HUES64 (cell line): ENCODE measurements at regions not wholly inside any gene's neighbourhood (a gene's known extent, or its start where the extent isn't known, plus 50 kb on each side); places are given as distances from the start of the nearest gene placed in this dataset.

ENCODE experiments used
- H3K27ac ChIP-seq: 2 replicates; pipeline ENCODE4 v1.7.0; 2013; ENCODE audit warnings: low read depth, low read length, inconsistent platforms
- H3K27me3 ChIP-seq: 2 replicates; pipeline ENCODE4 v1.6.1; 2013; ENCODE audit warnings: mild to moderate bottlenecking, low read length; ENCODE audit not compliant: insufficient read depth
- H3K36me3 ChIP-seq: 2 replicates; pipeline ENCODE4 v1.6.1; 2013; ENCODE audit warnings: mild to moderate bottlenecking, low read length; ENCODE audit not compliant: insufficient read depth
- H3K4me1 ChIP-seq: 2 replicates; pipeline ENCODE4 v1.6.1; 2013; ENCODE audit warnings: mild to moderate bottlenecking, low read length, moderate library complexity; ENCODE audit not compliant: insufficient read depth
- H3K4me3 ChIP-seq: 2 replicates; pipeline ENCODE4 v1.5.1; 2013; ENCODE audit warnings: mild to moderate bottlenecking, low read length, moderate library complexity
- H3K9ac ChIP-seq: 2 replicates; pipeline ENCODE4 v1.6.1; 2013; ENCODE audit warnings: mild to moderate bottlenecking, low read depth, low read length
- H3K9me3 ChIP-seq: 2 replicates; pipeline ENCODE4 v1.6.1; 2013; ENCODE audit warnings: low read depth, low read length; ENCODE audit not compliant: insufficient read depth
- WGBS: fragments of 150-250, 120-280 bp; methylation state at CpG from one replicate; pipeline ENCODE4 v1.1.7; 2013; ENCODE audit warnings: missing lambda C conversion rate; 5-methylcytosine and 5-hydroxymethylcytosine counted together

DNA sequence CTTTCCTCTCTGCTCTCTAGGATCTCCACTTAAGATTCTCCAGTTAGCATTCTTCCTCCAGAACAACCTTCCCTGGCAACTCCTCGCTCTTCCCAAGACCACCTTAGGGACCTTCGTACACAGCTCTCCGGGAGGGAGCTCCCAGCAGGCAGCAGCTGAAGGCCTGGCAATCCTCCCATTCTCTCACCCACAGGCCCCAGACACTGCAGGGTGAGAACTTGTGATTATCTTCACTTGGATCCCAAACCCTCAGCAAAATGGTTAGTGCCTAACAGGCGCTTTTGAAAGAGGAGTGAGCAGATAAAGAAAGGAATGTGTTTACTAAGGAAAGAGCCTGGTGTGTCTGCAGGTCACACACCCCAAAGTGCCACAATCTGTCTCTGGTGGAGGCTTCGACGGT, 83.8 kb upstream of the SNTG2 start:
- Histone ChIP-seq H3K27ac (no peak overlapping the region), H3K9me3 (no peaks in the 10 kb centered on the region), H3K9ac (no peak overlapping the region), H3K4me1 (peaks cover 16% of the 10 kb centered on the region), H3K27me3 (no peaks in the 10 kb centered on the region), H3K4me3 (no peak overlapping the region), H3K36me3 (no peaks in the 10 kb centered on the region)
- WGBS: 84% methylated on average over 6 of the region's 6 CpGs

GRCh38 chr2:866009-866680, 84.5 kb upstream of the SNTG2 start:
- Histone ChIP-seq H3K9ac (no peak overlapping the region), H3K27me3 (no peaks in the 10 kb centered on the region), H3K9me3 (no peaks in the 10 kb centered on the region), H3K27ac (no peak overlapping the region), H3K4me1 (peaks cover 16% of the 10 kb centered on the region), H3K4me3 (no peak overlapping the region), H3K36me3 (no peaks in the 10 kb centered on the region)
- 80% methylated on average over 14 of the region's 15 CpGs for WGBS

DNA sequence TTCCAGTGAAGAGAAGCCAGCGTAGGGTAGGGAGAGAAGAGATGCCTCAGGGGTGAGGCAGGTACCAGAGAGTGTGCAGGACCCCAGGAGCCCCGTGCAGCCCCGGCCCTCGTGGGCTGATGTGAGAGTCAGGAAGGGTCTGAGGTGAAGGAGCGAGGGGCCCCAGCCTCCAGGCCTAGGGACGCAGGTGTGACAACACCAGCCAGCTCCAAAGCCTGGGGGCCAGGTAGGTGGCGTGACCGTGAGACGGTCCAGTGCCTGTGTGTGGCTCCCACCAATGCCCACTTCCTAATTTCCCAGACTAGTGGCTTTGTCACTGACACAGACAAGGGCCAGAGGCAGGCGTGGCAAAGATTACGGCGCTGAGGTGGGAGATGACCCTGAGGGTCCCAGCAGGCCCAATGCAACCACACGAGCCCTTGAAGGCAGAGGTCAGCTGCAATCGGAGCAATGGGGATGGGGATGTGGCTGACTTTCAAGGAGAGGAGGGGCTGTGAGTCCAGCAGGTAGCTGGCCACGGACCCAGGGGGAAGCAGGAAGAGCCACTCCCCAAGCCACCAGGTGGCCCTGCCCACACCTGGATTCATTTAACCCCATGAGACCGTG, 86.0 kb upstream of the SNTG2 start:
- Histone ChIP-seq H3K4me1 (peaks cover 16% of the 10 kb centered on the region), H3K9me3 (no peaks in the 10 kb centered on the region), H3K27me3 (no peaks in the 10 kb centered on the region), H3K4me3 (no peak overlapping the region), H3K9ac (no peak overlapping the region), H3K36me3 (no peaks in the 10 kb centered on the region), H3K27ac (no peak overlapping the region)
- 88% methylated on average over 16 of the region's 16 CpGs for WGBS

- Histone ChIP-seq H3K9ac (no peak overlapping the region), H3K36me3 (no peaks in the 10 kb centered on the region), H3K9me3 (no peaks in the 10 kb centered on the region), H3K27ac (no peak overlapping the region), H3K27me3 (no peaks in the 10 kb centered on the region), H3K4me3 (no peak overlapping the region), H3K4me1 (peaks cover 16% of the 10 kb centered on the region)
- WGBS: 78% methylated on average over 11 of the region's 13 CpGs
Measured at GRCh38 chr2:863732-864450, 86.8 kb upstream of the SNTG2 start.

DNA sequence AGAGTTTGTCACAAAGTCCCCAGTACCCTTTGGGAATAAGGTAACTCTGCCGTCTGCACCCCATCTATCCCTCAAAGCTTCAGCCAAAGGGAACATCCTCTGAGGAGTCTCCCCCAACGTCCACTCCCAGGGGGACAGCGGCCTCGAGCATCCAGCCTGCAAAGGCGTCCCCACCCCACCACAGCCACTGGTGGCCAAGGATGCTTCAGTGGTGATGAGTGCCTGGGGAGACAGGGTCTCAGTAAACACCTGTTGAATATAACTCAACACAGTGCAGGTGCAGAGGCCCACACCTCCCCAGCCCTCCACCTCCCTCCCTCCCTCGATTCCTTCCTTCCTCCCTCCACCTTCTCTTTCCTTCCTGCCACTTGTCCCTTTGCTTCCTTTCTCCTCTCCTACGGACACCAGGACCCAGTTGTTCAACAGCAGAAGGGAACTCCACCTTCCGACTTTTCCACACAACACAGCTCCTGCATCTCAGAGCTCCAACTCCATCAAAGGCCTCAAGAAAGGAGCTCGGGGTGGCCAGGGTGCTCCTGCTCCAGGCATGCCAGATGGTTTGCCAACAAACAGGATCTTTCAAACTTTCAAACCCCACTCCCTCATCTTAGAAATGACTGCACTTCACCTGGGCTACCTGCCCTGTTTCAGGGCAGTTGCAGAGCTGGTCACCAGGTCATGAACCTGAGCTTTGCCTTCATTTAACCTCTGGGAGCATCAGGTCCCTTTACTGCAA, 87.8 kb upstream of the SNTG2 start:
- H3K4me3 ChIP-seq: no peak overlapping the region
- no peak overlapping the region for H3K27ac ChIP-seq
- H3K36me3 ChIP-seq: no peaks in the 10 kb centered on the region
- H3K9me3 ChIP-seq: no peaks in the 10 kb centered on the region
- no peak overlapping the region for H3K9ac ChIP-seq
- WGBS: 94% methylated on average over 8 of the region's 9 CpGs
- no peaks in the 10 kb centered on the region for H3K27me3 ChIP-seq
- peaks cover 16% of the 10 kb centered on the region for H3K4me1 ChIP-seq

DNA sequence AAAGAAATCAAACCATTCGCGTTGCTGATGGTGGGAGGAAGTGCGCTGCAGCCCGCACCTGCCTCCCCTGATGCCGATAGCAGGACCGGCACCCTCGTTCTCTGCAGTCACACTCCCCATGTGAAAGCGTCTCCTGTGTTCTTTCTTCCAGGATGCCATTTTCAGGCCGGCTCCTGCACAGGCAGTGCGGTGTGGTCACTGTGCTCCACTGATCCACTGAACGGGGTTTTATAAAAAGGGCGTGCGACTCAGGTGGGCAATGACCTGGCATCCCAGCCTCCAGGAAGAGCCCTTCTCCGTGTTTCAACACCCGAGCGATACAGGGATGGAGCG, 88.3 kb upstream of the SNTG2 start:
- Histone ChIP-seq H3K27me3 (no peaks in the 10 kb centered on the region), H3K9ac (no peak overlapping the region), H3K27ac (no peak overlapping the region), H3K4me1 (peaks cover 16% of the 10 kb centered on the region), H3K9me3 (no peaks in the 10 kb centered on the region), H3K36me3 (no peaks in the 10 kb centered on the region), H3K4me3 (no peak overlapping the region)
- 84% methylated on average over 17 of the region's 17 CpGs for WGBS

DNA sequence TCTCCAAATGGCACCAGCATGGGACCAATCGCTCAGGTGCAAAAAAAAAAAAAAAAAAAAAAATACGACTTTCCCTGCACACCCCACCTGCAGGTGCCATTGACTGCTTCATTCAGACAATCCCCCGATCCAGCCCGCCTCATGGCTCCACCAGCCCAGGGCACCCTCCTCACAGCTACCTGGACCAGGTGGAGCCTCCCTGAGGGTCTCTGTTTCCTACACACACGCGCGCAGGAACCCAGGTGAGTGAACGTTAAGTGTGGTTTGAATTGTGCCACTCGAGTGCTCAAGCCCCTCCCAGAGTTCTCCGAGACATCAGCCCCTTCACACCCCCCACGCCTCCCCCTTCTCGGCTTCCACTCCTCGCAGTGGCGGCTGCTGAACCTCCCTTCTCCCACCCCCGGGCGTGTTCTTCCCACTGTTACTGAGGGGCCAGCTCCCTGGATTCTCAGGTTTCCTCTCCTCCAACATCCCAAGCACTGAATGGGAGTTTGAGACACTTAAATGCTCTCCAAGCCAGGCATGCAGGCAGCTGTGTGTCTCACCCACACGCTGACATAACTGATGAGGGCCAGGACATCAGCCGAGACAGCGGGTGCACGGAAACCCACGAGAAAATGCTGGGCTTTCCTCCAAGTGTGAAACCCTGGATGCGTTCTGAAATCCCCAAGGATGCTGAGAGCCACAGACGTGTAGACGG, 88.8 kb upstream of the SNTG2 start:
- H3K4me1 ChIP-seq: peaks cover 13% of the 10 kb centered on the region
- no peak overlapping the region for H3K4me3 ChIP-seq
- no peaks in the 10 kb centered on the region for H3K27me3 ChIP-seq
- no peak overlapping the region for H3K27ac ChIP-seq
- no peaks in the 10 kb centered on the region for H3K36me3 ChIP-seq
- H3K9ac ChIP-seq: no peak overlapping the region
- 79% methylated on average over 24 of the region's 24 CpGs for WGBS
- H3K9me3 ChIP-seq: no peaks in the 10 kb centered on the region

DNA sequence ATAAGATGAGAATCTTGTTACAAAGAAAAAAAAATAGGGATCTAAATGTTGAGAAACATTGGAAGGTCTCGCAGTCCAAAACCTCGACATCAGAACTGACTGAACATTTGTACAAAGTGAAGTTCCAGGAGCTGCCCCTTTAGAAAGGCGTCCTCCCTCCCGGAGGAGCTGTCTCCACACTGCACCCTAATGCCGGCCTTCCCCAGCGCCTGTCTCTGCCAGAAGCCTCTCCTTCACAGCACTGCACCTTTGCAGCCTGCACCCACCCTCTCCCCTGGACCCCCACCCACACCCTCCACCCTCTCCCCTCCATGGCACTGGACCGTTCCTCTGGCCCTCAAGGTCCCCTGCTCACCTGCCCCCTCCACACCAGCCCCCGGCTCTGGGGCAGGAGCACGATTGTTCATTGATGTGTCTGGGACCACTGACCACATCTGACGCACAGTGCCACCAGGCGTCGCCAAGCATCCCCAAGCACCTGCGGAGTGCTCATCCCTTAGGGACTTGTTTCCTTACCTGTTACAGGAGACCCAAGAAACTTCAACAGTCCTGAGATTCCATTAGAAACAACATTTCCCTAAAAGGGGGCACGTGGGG, 90.3 kb upstream of the SNTG2 start:
- no peaks in the 10 kb centered on the region for H3K36me3 ChIP-seq
- H3K27me3 ChIP-seq: no peaks in the 10 kb centered on the region
- H3K27ac ChIP-seq: no peak overlapping the region
- no peak overlapping the region for H3K4me3 ChIP-seq
- WGBS: 85% methylated on average over 14 of the region's 14 CpGs
- no peak overlapping the region for H3K9ac ChIP-seq
- no peaks in the 10 kb centered on the region for H3K4me1 ChIP-seq
- H3K9me3 ChIP-seq: no peaks in the 10 kb centered on the region

DNA sequence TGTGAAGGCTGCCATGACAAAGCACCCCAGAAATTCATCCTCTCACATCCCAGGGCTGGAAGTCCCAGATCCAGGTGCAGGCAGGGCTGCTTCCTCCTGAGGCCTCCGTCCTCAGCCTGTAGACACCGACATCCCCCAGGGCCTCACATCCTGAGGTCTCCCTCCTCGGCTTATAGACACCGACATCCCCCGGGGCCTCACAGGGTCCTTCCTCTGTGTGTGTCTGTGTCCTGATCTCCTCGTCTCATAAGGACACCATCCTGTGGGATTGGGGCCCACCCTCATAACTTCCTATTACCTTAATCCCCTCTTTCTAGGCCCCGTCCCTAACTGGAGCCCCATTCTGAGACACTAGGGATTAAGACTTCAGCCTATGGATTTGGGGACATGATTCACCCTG, 92.0 kb upstream of the SNTG2 start:
- WGBS: 77% methylated on average over 7 of the region's 7 CpGs
- H3K4me3 ChIP-seq: no peak overlapping the region

GRCh38 chr2:857937-858336, 92.7 kb upstream of the SNTG2 start:
- H3K27ac ChIP-seq: no peak overlapping the region
- no peak overlapping the region for H3K4me3 ChIP-seq
- H3K4me1 ChIP-seq: no peaks in the 10 kb centered on the region
- no peaks in the 10 kb centered on the region for H3K9me3 ChIP-seq
- no peak overlapping the region for H3K9ac ChIP-seq
- 59% methylated on average over 6 of the region's 6 CpGs for WGBS
- H3K27me3 ChIP-seq: no peaks in the 10 kb centered on the region
- no peaks in the 10 kb centered on the region for H3K36me3 ChIP-seq

More for the DNA sequence above, 92.0 kb upstream of the SNTG2 start:
- H3K36me3 ChIP-seq: no peaks in the 10 kb centered on the region
- no peaks in the 10 kb centered on the region for H3K9me3 ChIP-seq
- no peak overlapping the region for H3K9ac ChIP-seq
- no peaks in the 10 kb centered on the region for H3K4me1 ChIP-seq
- H3K27ac ChIP-seq: no peak overlapping the region
- H3K27me3 ChIP-seq: no peaks in the 10 kb centered on the region
